NCI-H2029 treated with DMSO at 0.1 percent for 48 hours (cell line): ENCODE measurements at regions not wholly inside any gene's neighbourhood (a gene's known extent, or its start where the extent isn't known, plus 50 kb on each side); places are given as distances from the start of the nearest gene placed in this dataset.
"Not testable (repeated sequence)": the region's sequence is repeated elsewhere in the genome, so short reads cannot be mapped to it uniquely, and the experiment has no call there.

Experiments
- DNase-seq: peaks from one replicate; lab custom pipeline; 2025; lab: John Stamatoyannopoulos, UW

DNA sequence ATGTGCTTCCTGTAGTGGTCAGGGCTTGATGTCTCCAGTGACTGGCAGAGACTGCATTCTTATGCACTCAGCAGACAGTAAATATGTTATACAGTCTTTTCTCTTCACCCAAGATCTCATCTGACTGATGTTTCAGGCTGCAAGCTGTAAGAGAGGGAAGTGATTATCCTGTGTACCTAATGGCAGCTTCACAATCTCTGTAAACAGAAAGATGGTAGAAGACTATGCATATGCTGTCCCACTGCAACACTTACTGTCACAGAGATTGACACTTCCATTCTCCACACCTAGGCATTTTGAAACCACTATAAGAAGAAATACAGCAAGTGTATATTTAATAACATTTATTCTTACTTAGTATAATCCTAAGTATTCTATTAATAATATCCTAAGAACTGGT lies 97.6 kb upstream of the ANXA1 start:
- DNase-seq: no peak

- no peak for DNase-seq
Measured at GRCh38 chr9:73053543-73053942, 98.1 kb upstream of the ANXA1 start.

- DNase-seq: no peak
Measured at GRCh38 chr9:73050887-73051550, 98.2 kb upstream of the ALDH1A1 start.

GRCh38 chr9:73050065-73050816 lies 97.4 kb upstream of the ALDH1A1 start:
- no peak for DNase-seq

DNA sequence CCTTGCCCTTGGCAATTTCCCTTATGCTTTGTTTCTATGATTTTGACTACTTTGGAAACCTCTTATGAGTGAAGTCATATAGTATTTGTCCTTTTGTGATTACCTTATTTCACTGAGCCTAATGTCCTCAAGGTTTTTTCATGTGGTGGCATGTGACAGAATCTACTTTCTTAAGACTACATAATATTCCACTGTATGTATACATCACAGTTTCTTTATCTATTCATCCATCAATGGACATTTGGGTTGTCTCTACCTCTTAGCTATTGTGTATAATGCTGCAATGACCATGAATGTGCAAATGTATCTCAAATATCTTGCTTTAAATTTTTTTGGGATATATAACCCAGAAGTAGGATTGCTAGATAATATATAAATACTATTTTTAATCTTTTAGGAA lies 96.4 kb upstream of the ALDH1A1 start:
- no peak for DNase-seq

DNA sequence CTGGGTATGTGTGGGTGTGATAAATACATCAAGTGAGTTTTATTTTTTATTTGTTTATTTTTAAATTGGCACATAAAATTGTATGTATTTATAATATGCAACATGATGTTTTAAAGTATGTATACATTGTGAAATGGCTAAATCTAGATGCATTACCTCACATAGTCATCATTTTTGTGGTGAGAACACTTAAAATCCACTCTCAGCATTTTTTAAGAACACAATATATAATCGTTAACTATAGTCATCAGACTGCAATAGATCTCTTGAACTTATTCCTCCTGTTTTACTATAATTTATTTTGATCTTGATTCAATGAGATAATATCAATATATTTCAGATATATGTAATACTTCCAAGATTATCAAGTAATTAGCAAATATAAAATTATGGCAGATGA lies 93.9 kb upstream of the ALDH1A1 start:
- no peak for DNase-seq

GRCh38 chr9:73044776-73045175 lies 91.9 kb upstream of the ALDH1A1 start:
- DNase-seq: not testable (repeated sequence)

DNA sequence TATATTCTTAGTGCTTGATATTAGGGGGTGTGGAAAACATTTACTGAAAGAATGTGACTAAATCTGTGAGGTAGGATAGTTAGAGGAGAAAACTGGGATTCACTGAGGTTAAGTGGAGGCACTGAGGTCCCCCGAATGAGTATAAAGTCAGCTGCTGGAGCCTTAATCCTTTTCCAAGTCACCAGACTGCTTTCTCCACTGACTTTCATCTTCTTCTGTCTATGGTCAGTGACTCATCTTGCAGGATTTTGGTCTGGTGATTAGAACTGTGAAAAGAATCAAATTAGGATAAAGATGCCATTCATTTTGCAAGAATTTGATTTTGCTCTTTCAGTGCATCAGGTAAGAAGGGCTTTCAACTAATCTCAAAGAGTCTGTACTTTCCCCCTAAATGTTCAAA lies 89.3 kb upstream of the ALDH1A1 start:
- no peak for DNase-seq

DNA sequence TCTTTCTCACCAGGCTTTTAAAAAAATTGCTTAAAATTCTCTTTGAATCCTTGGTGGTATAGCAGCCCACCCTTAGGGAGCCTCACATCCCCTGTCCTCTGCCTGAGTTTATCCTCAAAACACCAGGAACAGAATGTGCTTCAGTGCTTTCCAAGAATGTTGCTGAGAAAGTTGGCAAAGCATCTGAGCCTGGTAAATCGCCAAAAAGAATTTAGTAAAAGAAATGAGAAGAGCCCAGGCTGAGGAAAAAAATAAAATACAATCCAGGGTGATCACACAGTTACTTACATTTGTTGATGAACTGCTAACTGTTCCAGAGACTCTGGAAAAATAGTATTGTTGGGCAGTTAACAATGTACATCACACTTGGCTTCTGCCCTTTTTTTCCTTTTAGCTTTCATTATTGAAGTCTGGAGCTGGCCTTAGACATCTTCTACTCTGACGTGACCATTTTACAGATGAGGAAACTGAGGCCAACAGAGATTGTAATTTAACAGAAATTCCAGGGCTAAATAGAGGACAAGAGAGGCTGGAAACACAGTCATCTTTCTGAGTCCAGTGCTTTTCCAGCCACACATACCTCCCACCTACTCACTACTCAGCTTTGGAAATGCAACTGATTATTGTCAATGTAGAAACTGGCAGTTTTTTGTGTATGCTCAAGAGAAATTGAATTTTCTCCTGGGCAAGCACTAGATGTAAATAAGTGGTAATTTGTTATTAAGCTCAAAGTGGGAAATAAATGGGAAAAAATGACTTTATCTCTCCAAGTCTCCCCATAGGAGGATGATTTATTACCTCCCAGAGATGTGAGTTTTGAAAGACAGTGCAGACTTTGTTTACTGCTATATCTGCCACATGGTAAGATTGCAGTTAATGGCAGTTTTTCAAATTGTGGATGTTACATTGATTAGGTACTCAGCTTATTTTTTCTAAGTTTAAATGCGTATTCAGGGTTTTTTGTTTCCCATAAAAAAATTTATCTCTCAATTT lies 86.7 kb upstream of the ALDH1A1 start:
- no peak for DNase-seq

GRCh38 chr9:73038613-73039012 lies 85.8 kb upstream of the ALDH1A1 start:
- DNase-seq: no peak

DNA sequence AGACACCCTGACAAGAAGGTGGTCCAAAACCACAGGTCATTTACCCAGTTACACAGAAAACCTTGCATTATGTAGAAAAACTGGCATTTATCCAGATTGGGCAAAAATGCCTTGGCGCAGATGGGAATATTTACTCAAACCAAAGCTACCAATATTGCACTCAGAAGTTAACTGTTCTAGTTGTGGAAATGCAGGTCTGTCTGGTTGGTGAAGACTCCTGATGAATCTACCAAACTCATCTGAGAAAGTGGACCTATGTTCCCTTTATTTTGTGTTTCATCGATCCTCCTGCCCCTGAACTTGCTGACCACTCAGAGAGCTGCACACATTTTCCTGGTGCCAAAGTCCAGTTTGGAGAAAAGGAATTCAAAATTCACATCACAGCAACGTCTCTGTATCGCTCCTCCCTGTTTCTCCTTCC lies 85.2 kb upstream of the ALDH1A1 start:
- no peak for DNase-seq

- no peak for DNase-seq
Measured at GRCh38 chr9:73037613-73038012, 84.8 kb upstream of the ALDH1A1 start.

- DNase-seq: no peak
Measured at GRCh38 chr9:73034962-73035361, 82.1 kb upstream of the ALDH1A1 start.

- DNase-seq: no peak
Measured at GRCh38 chr9:73031350-73031749, 78.5 kb upstream of the ALDH1A1 start.

DNA sequence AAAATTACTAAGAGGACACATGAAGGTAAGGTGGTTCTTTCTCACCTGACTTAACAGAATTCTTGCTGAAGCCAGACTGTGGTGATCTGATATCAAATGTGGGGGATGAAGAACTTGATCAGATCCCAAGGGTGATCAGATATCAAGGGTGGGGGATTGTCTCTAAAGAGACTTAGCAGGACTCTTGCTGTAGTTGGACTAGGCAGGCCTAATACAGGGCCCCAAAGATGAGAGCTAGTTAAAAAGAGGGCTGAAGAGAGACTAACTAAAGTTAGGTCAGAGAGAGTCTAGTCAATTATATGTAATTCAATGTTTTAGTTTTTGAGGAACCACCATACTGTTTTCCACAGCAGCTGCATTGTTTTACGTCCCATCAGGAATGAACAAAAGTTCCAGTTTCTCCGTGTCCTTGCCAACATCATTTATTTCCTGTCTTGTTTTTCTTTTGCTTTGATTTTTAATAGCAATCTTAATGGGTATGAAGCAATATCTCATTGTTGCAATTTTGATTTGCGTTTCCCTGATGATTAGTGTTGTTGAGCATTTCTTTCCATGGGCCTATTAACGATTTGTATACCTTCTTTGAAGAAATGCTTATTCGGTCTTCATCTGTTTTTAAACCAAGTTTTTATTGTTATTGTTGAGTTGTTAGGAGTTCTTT lies 77.6 kb upstream of the ALDH1A1 start:
- no peak for DNase-seq

- no peak for DNase-seq
Measured at GRCh38 chr9:73029346-73029745, 76.5 kb upstream of the ALDH1A1 start.

DNA sequence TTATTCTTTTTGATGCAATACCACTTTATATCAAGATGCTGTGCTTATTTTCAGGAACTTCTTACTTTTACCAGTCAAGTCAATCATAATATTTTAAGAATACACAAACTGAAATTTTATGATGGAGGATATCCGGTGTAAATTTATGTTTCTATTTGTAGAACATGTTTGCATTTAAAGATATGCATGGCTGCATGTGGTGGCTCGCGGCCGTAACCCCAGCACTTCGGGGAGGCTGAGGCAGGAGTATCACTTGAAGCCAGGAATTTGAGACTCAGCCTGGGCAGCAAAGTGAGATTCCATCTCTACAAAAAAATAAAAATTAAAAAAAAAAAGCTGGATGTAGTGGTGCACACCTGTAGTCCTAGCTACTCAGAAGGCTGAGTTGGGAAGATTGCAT lies 73.5 kb upstream of the ALDH1A1 start:
- no peak for DNase-seq

DNA sequence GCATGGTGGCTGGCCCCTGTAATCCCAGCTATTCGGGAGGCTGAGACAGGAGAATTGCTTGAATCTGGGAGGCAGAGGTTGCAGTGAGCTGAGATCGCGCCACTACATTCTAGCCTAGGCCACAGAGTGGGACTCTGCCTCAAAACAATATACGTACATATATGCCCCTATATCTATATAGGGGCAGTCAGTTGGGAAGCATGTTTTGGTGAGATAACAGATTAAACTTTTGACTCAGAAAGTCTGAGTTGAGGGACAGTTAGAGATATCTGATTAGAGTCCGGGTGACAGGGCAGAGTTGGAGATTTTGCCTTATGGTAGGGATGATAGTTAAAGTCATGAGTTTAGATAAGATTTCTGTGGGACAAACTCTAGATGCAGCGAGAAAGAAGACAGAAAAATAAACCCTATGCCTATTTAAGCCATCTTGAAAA lies 71.8 kb upstream of the ALDH1A1 start:
- DNase-seq: no peak

- DNase-seq: peak; percentile 41
Measured at GRCh38 chr9:73023025-73023541, 70.2 kb upstream of the ALDH1A1 start.

GRCh38 chr9:73022353-73022752 lies 69.5 kb upstream of the ALDH1A1 start:
- DNase-seq: no peak

GRCh38 chr9:73020877-73021276 lies 68.0 kb upstream of the ALDH1A1 start:
- DNase-seq: no peak

- DNase-seq: no peak
Measured at GRCh38 chr9:73014011-73014410, 61.2 kb upstream of the ALDH1A1 start.
